H1 (cell line): ENCODE measurements at regions not wholly inside any gene's neighbourhood (a gene's known extent, or its start where the extent isn't known, plus 50 kb on each side); places are given as distances from the start of the nearest gene placed in this dataset.

Experiments used
- CTCF ChIA-PET: fragments of 300-600 bp; sonication (Branson Sonifier 250); formaldehyde crosslinking; loops from one replicate; lab custom pipeline; 2021; ENCODE audit not compliant: partially characterized antibody; lab: Charles Lee
- POLR2A ChIA-PET: fragments of 300-600 bp; sonication (Branson Sonifier 250); formaldehyde crosslinking; loops from one replicate; lab custom pipeline; 2021; ENCODE audit warnings: inconsistent platforms; ENCODE audit not compliant: partially characterized antibody; lab: Charles Lee
- DNase-seq, 2 experiments: peaks; one replicate each; pipeline versions ENCODE4 v3.0.0 to v3.0.0-alpha.2; 2010 to 2022; ENCODE audit warnings: low spot score in 2 of 2, low read depth in 1 of 2, mixed read lengths in 1 of 2
- FAIRE-seq: peaks from 2 replicates; lab custom pipeline; 2011; peaks lifted over from hg19 to GRCh38; lab: Jason Lieb, UNC
- H2AFZ ChIP-seq: 2 replicates; pipeline ENCODE4 v1.8.1; 2012; ENCODE audit warnings: low read length, inconsistent platforms
- H2AK5ac ChIP-seq: 2 replicates; pipeline ENCODE4 v1.6.1; 2013; ENCODE audit warnings: low read depth, low read length
- H2BK120ac ChIP-seq: replicated peaks from 2 replicates; pipeline ENCODE3; 2013; ENCODE audit warnings: low read depth, low read length, inconsistent platforms
- H2BK12ac ChIP-seq: 2 replicates; pipeline ENCODE4 v1.6.1; 2013; ENCODE audit warnings: low read depth, low read length
- H2BK15ac ChIP-seq: 2 replicates; pipeline ENCODE4 v1.6.1; 2013; ENCODE audit warnings: low read length
- H2BK20ac ChIP-seq: 2 replicates; pipeline ENCODE4 v1.6.1; 2013; ENCODE audit warnings: low read length
- H2BK5ac ChIP-seq: 2 replicates; pipeline ENCODE4 v1.6.1; 2013; ENCODE audit warnings: low read depth, low read length
- H3K14ac ChIP-seq: 2 replicates; pipeline ENCODE4 v1.6.1; 2013; ENCODE audit warnings: inconsistent platforms; ENCODE audit not compliant: insufficient read length
- H3K18ac ChIP-seq: 2 replicates; pipeline ENCODE4 v1.6.1; 2013; ENCODE audit warnings: low read length; ENCODE audit errors: extremely low read depth
- H3K23ac ChIP-seq: 2 replicates; pipeline ENCODE4 v1.6.1; 2013; ENCODE audit warnings: inconsistent platforms; ENCODE audit not compliant: insufficient read length
- H3K23me2 ChIP-seq: 2 replicates; pipeline ENCODE4 v1.6.1; 2013; ENCODE audit warnings: low read depth, low read length
- H3K27ac ChIP-seq: 2 replicates; pipeline ENCODE4 v1.6.1; 2011; ENCODE audit warnings: low read depth, low read length, inconsistent platforms
- H3K27me3 ChIP-seq, 4 experiments: replicated peaks in 1 of 4; 1 replicate in 1 of 4; 2 replicates in 3 of 4; pipeline versions ENCODE4 v1.6.1 to v1.8.1; 2011 to 2013; ENCODE audit warnings: low read length in 3 of 4, mild to moderate bottlenecking in 3 of 4, inconsistent platforms in 2 of 4, mixed read lengths in 2 of 4, moderate library complexity in 1 of 4; ENCODE audit not compliant: control insufficient read depth in 3 of 4, insufficient read depth in 3 of 4; ENCODE audit errors: extremely low read depth in 1 of 4
- H3K36me3 ChIP-seq, 4 experiments: 2 replicates each; pipeline versions ENCODE4 v1.6.1 to v1.8.1; 2011 to 2013; ENCODE audit warnings: mild to moderate bottlenecking in 4 of 4, low read length in 3 of 4, moderate library complexity in 2 of 4, control low read depth in 1 of 4, inconsistent platforms in 1 of 4; ENCODE audit not compliant: insufficient read depth in 4 of 4, control insufficient read depth in 2 of 4
- H3K4ac ChIP-seq: replicated peaks from 2 replicates; pipeline ENCODE3; 2013; ENCODE audit warnings: low read length, low read depth, mixed read lengths, inconsistent platforms; ENCODE audit not compliant: insufficient read length
- H3K4me1 ChIP-seq, 4 experiments: replicated peaks in 1 of 4; 1 replicate in 1 of 4; 2 replicates in 3 of 4; pipeline versions ENCODE4 v1.6.1 to v1.8.1; 2011 to 2013; ENCODE audit warnings: low read length in 3 of 4, inconsistent platforms in 2 of 4, mixed read lengths in 1 of 4; ENCODE audit not compliant: insufficient read depth in 4 of 4, control insufficient read depth in 3 of 4
- H3K4me2 ChIP-seq, 2 experiments: 2 replicates each; pipeline versions ENCODE4 v1.6.1 to v1.8.1; 2011 to 2013; ENCODE audit warnings: low read depth in 2 of 2, low read length in 2 of 2, control low read depth in 1 of 2, inconsistent platforms in 1 of 2, mild to moderate bottlenecking in 1 of 2; ENCODE audit not compliant: insufficient read depth in 1 of 2
- H3K4me3 ChIP-seq, 4 experiments: fragments of 200-600, 300-600 bp in 1 of 4; sonication (generic), shearing (Covaris generic), sonication (Bioruptor Twin) in 1 of 4; 2 replicates each; pipeline versions ENCODE4 v1.5.1 to v1.8.1; 2011 to 2016; ENCODE audit warnings: low read length in 4 of 4, low read depth in 3 of 4, control low read depth in 2 of 4, inconsistent platforms in 2 of 4, mild to moderate bottlenecking in 2 of 4, mixed read lengths in 1 of 4, moderate library complexity in 1 of 4; ENCODE audit not compliant: insufficient read depth in 2 of 4; ENCODE audit errors: extremely low read depth in 1 of 4
- H3K56ac ChIP-seq: replicated peaks from 2 replicates; pipeline ENCODE3; 2013; ENCODE audit warnings: low read depth, mild to moderate bottlenecking, mixed read lengths, low read length, inconsistent platforms; ENCODE audit not compliant: insufficient read length
- H3K79me1 ChIP-seq: 2 replicates; pipeline ENCODE4 v1.6.1; 2013; ENCODE audit warnings: low read depth, low read length, control low read depth
- H3K79me2 ChIP-seq, 2 experiments: 2 replicates each; pipeline versions ENCODE4 v1.6.1 to v1.8.1; 2012 to 2013; ENCODE audit warnings: low read length in 2 of 2, mild to moderate bottlenecking in 2 of 2, inconsistent platforms in 1 of 2; ENCODE audit not compliant: insufficient read depth in 2 of 2, control insufficient read depth in 1 of 2
- H3K9ac ChIP-seq, 4 experiments: replicated peaks in 1 of 4; 1 replicate in 1 of 4; 2 replicates in 3 of 4; pipeline versions ENCODE4 v1.6.1 to v1.8.1; 2011 to 2013; ENCODE audit warnings: low read depth in 3 of 4, low read length in 3 of 4, control low read depth in 2 of 4, mild to moderate bottlenecking in 2 of 4, moderate library complexity in 2 of 4, inconsistent platforms in 1 of 4; ENCODE audit errors: extremely low read depth in 1 of 4
- H3K9me3 ChIP-seq, 2 experiments: 2 replicates each; pipeline versions ENCODE4 v1.6.1 to v1.8.1; 2012 to 2013; ENCODE audit warnings: mild to moderate bottlenecking in 2 of 2, moderate library complexity in 2 of 2, control low read depth in 1 of 2, inconsistent platforms in 1 of 2, low read depth in 1 of 2, low read length in 1 of 2, mixed read lengths in 1 of 2; ENCODE audit not compliant: insufficient read depth in 2 of 2
- H4K20me1 ChIP-seq, 2 experiments: replicated peaks in 1 of 2; 2 replicates each; pipeline versions ENCODE3 to v1.8.1; 2011 to 2013; ENCODE audit warnings: inconsistent platforms in 2 of 2, low read length in 2 of 2, mild to moderate bottlenecking in 1 of 2; ENCODE audit not compliant: insufficient read depth in 2 of 2, control insufficient read depth in 1 of 2
- H4K5ac ChIP-seq: 2 replicates; pipeline ENCODE4 v1.6.1; 2013; ENCODE audit warnings: low read length, low read depth, mixed read lengths, inconsistent platforms; ENCODE audit not compliant: insufficient read length
- H4K8ac ChIP-seq: 2 replicates; pipeline ENCODE4 v1.8.0; 2013; ENCODE audit warnings: mild to moderate bottlenecking, moderate library complexity, low read length, inconsistent platforms; ENCODE audit not compliant: insufficient read depth; ENCODE audit errors: extremely low read depth
- H4K91ac ChIP-seq: replicated peaks from 2 replicates; pipeline ENCODE3; 2013; ENCODE audit warnings: low read length, mixed read lengths, inconsistent platforms; ENCODE audit not compliant: insufficient read length
- BRCA1 ChIP-seq: IDR thresholded peaks from 2 replicates; pipeline ENCODE4 v1.6.1; 2012; ENCODE audit warnings: low read depth, low read length, improper control_type of control experiment
- CHD1 ChIP-seq: IDR thresholded peaks from 2 replicates; pipeline ENCODE4 v1.6.1; 2012; ENCODE audit warnings: low read depth, low read length, improper control_type of control experiment
- CHD2 ChIP-seq: IDR thresholded peaks from 2 replicates; pipeline ENCODE4 v1.6.1; 2012; ENCODE audit warnings: low read length, improper control_type of control experiment
- CREB1 ChIP-seq: IDR thresholded peaks from 2 replicates; pipeline ENCODE4 v1.6.1; 2012; ENCODE audit warnings: inconsistent platforms
- GTF2F1 ChIP-seq: IDR thresholded peaks from 2 replicates; pipeline ENCODE4 v1.6.1; 2012; ENCODE audit warnings: low read depth, low read length, improper control_type of control experiment, borderline replicate concordance
- HDAC6 ChIP-seq: IDR thresholded peaks from one replicate; pipeline ENCODE4 v1.7.1; 2012; ENCODE audit warnings: low read depth, mild to moderate bottlenecking, inconsistent platforms, low read length, moderate library complexity
- KDM1A ChIP-seq: fragments of 200-600, 300-600 bp; sonication (generic); IDR thresholded peaks from 2 replicates; pipeline ENCODE4 v1.7.1; 2016; ENCODE audit warnings: mild to moderate bottlenecking, low read length, borderline replicate concordance
- KDM5A ChIP-seq: fragments of 200-600 bp; IDR thresholded peaks from 2 replicates; pipeline ENCODE4 v1.7.1; 2012; ENCODE audit warnings: mild to moderate bottlenecking, low read length, inconsistent platforms, mixed read lengths
- POLR2A ChIP-seq, 2 experiments: IDR thresholded peaks; 1 replicate in 1 of 2; 2 replicates in 1 of 2; pipeline ENCODE4 v1.6.1; 2011; ENCODE audit warnings: low read depth in 2 of 2, low read length in 2 of 2, mild to moderate bottlenecking in 2 of 2; ENCODE audit errors: control extremely low read depth in 1 of 2
- POLR2AphosphoS5 ChIP-seq: IDR thresholded peaks from 2 replicates; pipeline ENCODE4 v1.6.1; 2011; ENCODE audit warnings: low read depth, low read length
- RAD21 ChIP-seq, 2 experiments: IDR thresholded peaks in 1 of 2; conservative IDR thresholded peaks in 1 of 2; 2 replicates each; pipeline ENCODE4 v1.6.1; 2011; ENCODE audit warnings: low read depth in 2 of 2, low read length in 2 of 2, improper control_type of control experiment in 1 of 2, inconsistent platforms in 1 of 2, mild to moderate bottlenecking in 1 of 2, moderate library complexity in 1 of 2
- RNF2 ChIP-seq: fragments of 200-900, 300-1000 bp; sonication (generic); IDR thresholded peaks from 2 replicates; pipeline ENCODE4 v1.7.1; 2016; ENCODE audit warnings: borderline replicate concordance, low read depth, mild to moderate bottlenecking, antibody characterized with exemption, low read length; ENCODE audit not compliant: poor library complexity, severe bottlenecking; ENCODE audit errors: missing control alignments
- SAP30 ChIP-seq: fragments of 300-600 bp; sonication (generic); IDR thresholded peaks from 2 replicates; pipeline ENCODE4 v1.7.1; 2012; ENCODE audit warnings: low read length, moderate library complexity, mild to moderate bottlenecking, inconsistent platforms; ENCODE audit not compliant: insufficient read depth, insufficient replicate concordance
- SRF ChIP-seq: IDR thresholded peaks from 2 replicates; pipeline ENCODE4 v1.6.1; 2011; ENCODE audit warnings: mild to moderate bottlenecking, low read depth, low read length, moderate library complexity
- TCF12 ChIP-seq: IDR thresholded peaks from 2 replicates; pipeline ENCODE4 v1.6.1; 2011; ENCODE audit warnings: low read depth, mild to moderate bottlenecking, low read length

DNA sequence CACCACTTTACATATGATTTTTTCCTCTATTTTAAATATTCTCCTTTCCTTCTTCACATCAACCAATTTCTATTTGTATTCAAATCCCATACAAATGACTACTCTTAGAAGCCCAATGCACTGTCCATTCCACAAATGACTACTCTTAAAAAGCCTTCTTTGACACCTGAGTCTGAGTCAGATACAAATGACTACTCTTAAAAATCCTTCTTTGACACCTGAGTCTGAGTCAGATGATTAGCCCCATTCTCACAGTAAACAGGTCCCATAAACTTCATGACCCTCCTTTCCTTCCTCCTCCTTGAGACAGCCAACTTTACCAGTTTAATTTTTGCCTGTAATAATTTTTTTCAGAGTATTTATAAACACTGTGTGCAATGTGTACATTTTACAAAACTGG, 231.3 kb upstream of the USP25 start:
- no peak overlapping the region for H3K23ac ChIP-seq
- no peak for TF ChIP-seq GTF2F1
- no peak for TF ChIP-seq RAD21 (IDR thresholded peaks at IDR 0.05 in 1 of 2, conservative IDR thresholded peaks at IDR 0.05 in 1 of 2; ENCODE audit: low read depth in 2 of 2, low read length in 2 of 2)
- TF ChIP-seq CHD1 = no peak
- TF ChIP-seq TCF12 = no peak
- no peak for TF ChIP-seq CHD2
- TF ChIP-seq KDM1A = no peak
- TF ChIP-seq HDAC6 = no peak
- no peak for TF ChIP-seq CREB1
- no peak for TF ChIP-seq POLR2A (IDR thresholded peaks at IDR 0.05; ENCODE audit: control extremely low read depth in 1 of 2, low read depth in 2 of 2, low read length in 2 of 2)
- no peak for TF ChIP-seq KDM5A
- TF ChIP-seq SRF = no peak
- TF ChIP-seq BRCA1 = no peak
- TF ChIP-seq POLR2AphosphoS5 = no peak
- no peak for TF ChIP-seq SAP30
- no peak for TF ChIP-seq RNF2

More for the DNA sequence above, 231.3 kb upstream of the USP25 start:
- no peak overlapping the region for H4K91ac ChIP-seq
- H3K79me2 ChIP-seq = no peaks in the 10 kb centered on the region
- H3K23me2 ChIP-seq = peaks cover 2% of the 10 kb centered on the region; the same call in 1 of the 2 replicates
- no peaks in the 10 kb centered on the region for H4K20me1 ChIP-seq
- ChIA-PET POLR2A (interaction anchor here (0.6 kb wide), 1 partner anchor 251 kb away, joined by 4 read pairs; no protein-coding TSS in a partner anchor), CTCF (no interaction called here)
- no peaks in the 10 kb centered on the region for H3K4me1 ChIP-seq
- no peak overlapping the region for H2AFZ ChIP-seq
- H2BK120ac ChIP-seq = no peak overlapping the region
- H4K5ac ChIP-seq = no peak overlapping the region
- no peaks in the 10 kb centered on the region for H3K27me3 ChIP-seq
- H3K4me2 ChIP-seq = no peak overlapping the region
- no peak for DNase-seq
- no peak overlapping the region for H2AK5ac ChIP-seq
- FAIRE-seq = no peak
- no peak overlapping the region for H2BK20ac ChIP-seq
- no peaks in the 10 kb centered on the region for H3K36me3 ChIP-seq
- H2BK15ac ChIP-seq = no peak overlapping the region
- no peak overlapping the region for H3K27ac ChIP-seq
- H3K9ac ChIP-seq = no peak overlapping the region
- no peaks in the 10 kb centered on the region for H3K79me1 ChIP-seq
- H3K18ac ChIP-seq = no peak overlapping the region
- H3K9me3 ChIP-seq = no peaks in the 10 kb centered on the region
- H3K14ac ChIP-seq = no peak overlapping the region
- H4K8ac ChIP-seq = no peak overlapping the region
- no peak overlapping the region for H2BK5ac ChIP-seq
- no peak overlapping the region for H2BK12ac ChIP-seq
- no peak overlapping the region for H3K56ac ChIP-seq
- no peak overlapping the region for H3K4me3 ChIP-seq
- no peak overlapping the region for H3K4ac ChIP-seq
